Testis (tissue), 2 donors: ENCODE measurements at regions not wholly inside any gene's neighbourhood (a gene's known extent, or its start where the extent isn't known, plus 50 kb on each side); places are given as distances from the start of the nearest gene placed in this dataset.

Source experiments
- DNase-seq: peaks from one replicate; pipeline ENCODE4 v3.0.0-alpha.2; 2019
- H3K27ac ChIP-seq, 2 donors: fragments of 200-600 bp; sonication (generic); one replicate each; pipeline ENCODE4 v1.5.1; 2019
- H3K27me3 ChIP-seq: fragments of 200-600 bp; sonication (generic); one replicate; pipeline ENCODE4 v1.5.1; 2019
- H3K36me3 ChIP-seq: fragments of 200-600 bp; sonication (generic); one replicate; pipeline ENCODE4 v1.5.1; 2017; ENCODE audit warnings: low read depth; ENCODE audit errors: missing control alignments
- H3K4me1 ChIP-seq: fragments of 200-600 bp; sonication (generic); one replicate; pipeline ENCODE4 v1.5.1; 2019
- H3K4me3 ChIP-seq, 2 donors: fragments of 200-600 bp; sonication (generic); one replicate each; pipeline ENCODE4 v1.5.1; 2017 to 2019
- H3K9me3 ChIP-seq: fragments of 200-600 bp; sonication (generic); one replicate; pipeline ENCODE4 v1.5.1; 2017
- POLR2A ChIP-seq: fragments of 450-650 bp; IDR thresholded peaks from one replicate; pipeline ENCODE4 v1.6.1; 2017; ENCODE audit warnings: antibody characterized with exemption, mild to moderate bottlenecking, moderate library complexity
- WGBS, 2 donors: methylation state at CpG; one replicate each; pipeline ENCODE4 v1.1.5; 2018; 5-methylcytosine and 5-hydroxymethylcytosine counted together
- intact Hi-C: fragments of 100-400 bp; cut with DNase I; formaldehyde crosslinking; loops from one replicate; pipeline ENCODE4 v1.15.1; 2023; ENCODE audit warnings: low total_unique reads
- TF ChIP-seq, protein P1 (sequence below), 3 experiments: fragments of 450-650 bp in 2 of 3; fragments of 200-600 bp in 1 of 3; sonication (generic) in 1 of 3; IDR thresholded peaks; one replicate each; pipeline ENCODE4 v1.5.1; 2016 to 2019; ENCODE audit warnings: antibody characterized with exemption in 3 of 3, mild to moderate bottlenecking in 2 of 3, moderate library complexity in 1 of 3

DNA sequence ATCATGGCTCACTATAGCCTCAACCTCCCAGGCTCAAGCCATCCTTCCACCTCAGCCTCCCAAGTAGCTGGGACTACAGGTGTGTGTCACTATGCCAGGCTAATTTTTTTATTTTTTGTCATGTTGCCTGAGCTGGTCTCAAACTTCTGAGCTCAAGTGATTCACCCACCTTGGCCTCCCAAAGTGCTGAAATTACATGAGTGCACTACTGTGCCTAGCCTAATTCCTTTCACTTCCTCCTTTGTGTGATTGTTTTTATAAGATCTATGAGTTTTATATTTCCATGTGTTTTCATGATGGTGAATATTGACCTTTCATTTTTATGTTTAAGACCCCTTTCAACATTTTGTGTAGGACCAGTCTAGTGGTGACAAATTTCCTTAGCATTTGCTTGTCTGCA is 55.2 kb upstream of the IL12B start:
- H3K4me1 ChIP-seq = no peaks in the 10 kb centered on the region
- H3K4me3 ChIP-seq = no peak overlapping the region
- no peaks in the 10 kb centered on the region for H3K27me3 ChIP-seq
- no peaks in the 10 kb centered on the region for H3K36me3 ChIP-seq
- no peak overlapping the region for H3K27ac ChIP-seq
- intact Hi-C loops = no loop called here
- no peaks in the 10 kb centered on the region for H3K9me3 ChIP-seq
- DNase-seq = no peak
- no peak for TF ChIP-seq POLR2A
- TF ChIP-seq, protein P1, sequence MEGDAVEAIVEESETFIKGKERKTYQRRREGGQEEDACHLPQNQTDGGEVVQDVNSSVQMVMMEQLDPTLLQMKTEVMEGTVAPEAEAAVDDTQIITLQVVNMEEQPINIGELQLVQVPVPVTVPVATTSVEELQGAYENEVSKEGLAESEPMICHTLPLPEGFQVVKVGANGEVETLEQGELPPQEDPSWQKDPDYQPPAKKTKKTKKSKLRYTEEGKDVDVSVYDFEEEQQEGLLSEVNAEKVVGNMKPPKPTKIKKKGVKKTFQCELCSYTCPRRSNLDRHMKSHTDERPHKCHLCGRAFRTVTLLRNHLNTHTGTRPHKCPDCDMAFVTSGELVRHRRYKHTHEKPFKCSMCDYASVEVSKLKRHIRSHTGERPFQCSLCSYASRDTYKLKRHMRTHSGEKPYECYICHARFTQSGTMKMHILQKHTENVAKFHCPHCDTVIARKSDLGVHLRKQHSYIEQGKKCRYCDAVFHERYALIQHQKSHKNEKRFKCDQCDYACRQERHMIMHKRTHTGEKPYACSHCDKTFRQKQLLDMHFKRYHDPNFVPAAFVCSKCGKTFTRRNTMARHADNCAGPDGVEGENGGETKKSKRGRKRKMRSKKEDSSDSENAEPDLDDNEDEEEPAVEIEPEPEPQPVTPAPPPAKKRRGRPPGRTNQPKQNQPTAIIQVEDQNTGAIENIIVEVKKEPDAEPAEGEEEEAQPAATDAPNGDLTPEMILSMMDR (IDR thresholded peaks at IDR 0.05) = no peak

DNA sequence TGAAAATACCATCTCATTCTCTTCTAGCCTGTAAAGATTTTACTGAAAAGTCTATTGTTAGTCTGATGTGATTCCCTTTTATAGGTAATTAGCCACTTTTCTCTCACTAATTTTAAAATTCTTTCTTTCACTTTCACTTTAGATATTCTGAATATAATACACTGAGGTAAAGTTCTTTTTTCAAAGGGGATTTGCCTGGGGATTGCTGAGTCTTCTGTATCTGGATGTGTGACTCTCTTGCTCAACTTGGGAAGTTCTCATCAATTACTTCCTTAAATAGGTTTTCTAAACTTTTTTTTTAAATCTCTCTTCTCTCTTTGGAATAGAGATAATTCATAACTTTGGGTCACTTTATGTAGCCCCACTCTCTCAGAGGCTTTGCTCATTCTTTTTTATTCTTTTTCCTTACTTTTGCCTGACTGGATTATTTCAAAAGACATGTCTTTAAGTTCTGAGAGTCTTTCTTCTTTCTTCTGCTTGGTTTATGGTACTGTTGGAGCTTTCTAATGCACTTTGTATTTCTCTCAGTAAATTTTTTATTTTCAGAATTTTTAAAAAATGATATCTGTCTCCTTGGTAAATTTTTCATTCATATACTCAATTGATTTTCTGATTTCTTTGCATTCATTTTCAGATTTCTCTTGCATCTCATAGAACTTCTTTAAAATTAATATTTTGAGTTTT is 55.9 kb upstream of the IL12B start:
- H3K27ac ChIP-seq = no peak overlapping the region
- no peaks in the 10 kb centered on the region for H3K9me3 ChIP-seq
- H3K4me3 ChIP-seq = no peak overlapping the region
- TF ChIP-seq, protein P1 (IDR thresholded peaks at IDR 0.05) = no peak
- no peak for TF ChIP-seq POLR2A
- H3K36me3 ChIP-seq = no peaks in the 10 kb centered on the region
- H3K27me3 ChIP-seq = no peaks in the 10 kb centered on the region
- intact Hi-C loops = no loop called here
- no peaks in the 10 kb centered on the region for H3K4me1 ChIP-seq
- DNase-seq = no peak

DNA sequence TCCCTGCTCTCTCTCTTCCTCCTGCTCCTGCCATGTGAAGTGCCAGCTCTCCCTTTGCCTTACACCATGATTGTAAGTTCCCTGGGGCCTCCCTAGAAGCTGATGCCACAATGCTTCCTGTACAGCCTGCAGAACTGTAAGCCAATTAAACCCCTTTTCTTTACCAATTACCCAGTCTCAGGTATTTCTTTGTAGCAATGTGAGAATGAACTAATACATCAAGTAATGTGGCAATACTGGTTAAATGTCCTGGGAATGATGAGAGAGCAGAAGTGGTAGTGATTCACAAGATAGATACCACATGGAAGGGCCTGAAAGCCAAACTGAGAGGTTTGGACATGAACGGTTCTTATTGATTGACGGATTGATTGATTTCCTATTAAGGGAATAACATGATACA is 62.6 kb upstream of the IL12B start:
- Histone ChIP-seq H3K27ac (no peak overlapping the region), H3K27me3 (no peaks in the 10 kb centered on the region), H3K4me1 (no peaks in the 10 kb centered on the region), H3K9me3 (no peaks in the 10 kb centered on the region), H3K4me3 (no peak overlapping the region), H3K36me3 (no peaks in the 10 kb centered on the region)
- WGBS, 2 donors = 88 to 96% methylated on average over 2 of the region's 2 CpGs
- TF ChIP-seq POLR2A = no peak
- TF ChIP-seq, protein P1 (IDR thresholded peaks at IDR 0.05) = no peak
- no peak for DNase-seq
- intact Hi-C loops = no loop called here

DNA sequence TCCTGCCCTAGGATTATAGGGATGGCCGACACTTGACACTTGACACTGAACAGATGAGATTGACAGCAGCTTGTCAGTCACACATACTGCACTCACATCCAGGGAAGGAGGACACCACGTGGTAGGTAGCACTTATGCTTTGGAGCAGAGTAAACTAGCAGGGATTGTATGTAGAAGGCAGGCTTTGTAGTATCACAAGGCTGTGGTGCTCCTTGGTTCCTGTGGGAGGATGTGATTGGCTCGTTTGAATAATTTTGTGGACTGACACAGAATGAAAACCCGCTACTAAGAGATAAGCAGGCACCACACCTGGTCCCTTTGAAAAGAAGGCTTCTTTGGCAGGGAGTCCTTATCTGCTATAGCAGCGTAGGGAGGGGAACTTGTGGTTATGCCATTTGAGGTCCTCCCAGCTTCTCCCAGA is 63.6 kb upstream of the IL12B start:
- Histone ChIP-seq H3K9me3 (no peaks in the 10 kb centered on the region), H3K4me3 (no peak overlapping the region), H3K36me3 (no peaks in the 10 kb centered on the region), H3K27me3 (no peaks in the 10 kb centered on the region), H3K27ac (no peak overlapping the region), H3K4me1 (no peaks in the 10 kb centered on the region)
- DNase-seq = no peak
- intact Hi-C loops = no loop called here
- 32 to 45% methylated on average over 5 of the region's 5 CpGs for WGBS, 2 donors
- TF ChIP-seq, protein P1 (IDR thresholded peaks at IDR 0.05) = no peak
- no peak for TF ChIP-seq POLR2A

DNA sequence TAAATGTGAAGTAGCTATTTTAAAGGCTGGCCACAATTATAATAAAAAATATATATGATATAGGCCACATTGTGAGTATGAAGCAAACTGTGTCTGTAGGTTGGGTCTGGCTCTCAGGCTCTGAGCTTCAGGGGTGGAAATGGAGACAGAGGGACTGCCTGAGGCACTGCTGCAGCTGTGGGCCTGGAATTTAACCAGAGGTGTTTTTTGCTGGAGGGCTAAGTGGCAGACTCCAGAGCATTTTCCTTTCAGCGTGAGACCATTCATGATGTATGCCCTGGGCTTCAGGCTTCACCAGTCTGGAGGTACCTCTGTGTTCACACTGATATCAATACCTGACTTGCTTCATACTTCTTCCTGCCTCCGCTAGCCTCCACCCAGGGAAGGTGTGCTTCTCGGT is 64.9 kb upstream of the IL12B start:
- DNase-seq = no peak
- TF ChIP-seq POLR2A = no peak
- TF ChIP-seq, protein P1 (IDR thresholded peaks at IDR 0.05) = no peak
- H3K27me3 ChIP-seq = no peaks in the 10 kb centered on the region
- H3K4me1 ChIP-seq = no peaks in the 10 kb centered on the region
- no peak overlapping the region for H3K4me3 ChIP-seq
- intact Hi-C loops = no loop called here
- no peaks in the 10 kb centered on the region for H3K36me3 ChIP-seq
- H3K9me3 ChIP-seq = no peaks in the 10 kb centered on the region
- no peak overlapping the region for H3K27ac ChIP-seq
- 89 to 94% methylated on average over 3 of the region's 3 CpGs for WGBS, 2 donors
